Adrenal gland (tissue), 9 donors: ENCODE measurements at regions not wholly inside any gene's neighbourhood (a gene's known extent, or its start where the extent isn't known, plus 50 kb on each side); places are given as distances from the start of the nearest gene placed in this dataset.

Source experiments
- DNase-seq, 7 donors: peaks; one replicate each; pipeline ENCODE4 v3.0.0-alpha.2; 2019 to 2020
- H3K27ac ChIP-seq, 5 donors: fragments of 200-600 bp; sonication (generic) in 4 of 5; 1 replicate in 3 of 5; 2 replicates in 2 of 5; pipeline versions ENCODE4 v1.5.1 to v1.8.0; 2016 to 2020; ENCODE audit warnings: mild to moderate bottlenecking in 1 of 5
- H3K27me3 ChIP-seq: fragments of 200-600 bp; 2 replicates; pipeline ENCODE4 v1.8.0; 2021
- H3K36me3 ChIP-seq, 2 donors: fragments of 200-600 bp; replicated peaks in 1 of 2; 1 replicate in 1 of 2; 2 replicates in 1 of 2; pipeline versions ENCODE4 v1.5.1 to v1.8.0; 2018 to 2022
- H3K4me1 ChIP-seq, 2 donors: fragments of 200-600 bp; replicated peaks in 1 of 2; 1 replicate in 1 of 2; 2 replicates in 1 of 2; pipeline versions ENCODE4 v1.5.1 to v1.8.0; 2018 to 2021
- H3K4me3 ChIP-seq, 4 donors: fragments of 200-600 bp; sonication (generic) in 3 of 4; one replicate each; pipeline ENCODE4 v1.5.1; 2016 to 2018
- H3K9me3 ChIP-seq, 3 donors: fragments of 200-600 bp; sonication (generic) in 1 of 3; replicated peaks in 1 of 3; 1 replicate in 2 of 3; 2 replicates in 1 of 3; pipeline versions ENCODE4 v1.5.1 to v1.8.0; 2016 to 2021
- POLR2A ChIP-seq, 2 donors: fragments of 450-650 bp; IDR thresholded peaks; one replicate each; pipeline ENCODE4 v1.6.1; 2017; ENCODE audit warnings: antibody characterized with exemption in 2 of 2, mild to moderate bottlenecking in 2 of 2, moderate library complexity in 1 of 2
- WGBS, 4 donors: extraction: QIAGEN DNeasy Blood & Tissue Kit in 2 of 4; methylation state at CpG; one replicate each; pipeline versions ENCODE4 v1.1.5 to v1.1.7; 2013 to 2017; 5-methylcytosine and 5-hydroxymethylcytosine counted together
- intact Hi-C, 2 donors: fragments of 100-400 bp; cut with DNase I; formaldehyde crosslinking; loops; one replicate each; pipeline versions ENCODE4 v1.14.1 to v1.15.0; 2022 to 2023
- TF ChIP-seq, protein P1 (sequence below), 6 experiments: fragments of 450-650 bp in 4 of 6; fragments of 200-600 bp in 2 of 6; sonication (generic) in 1 of 6; IDR thresholded peaks; 1 replicate in 5 of 6; 2 replicates in 1 of 6; pipeline versions ENCODE4 v1.5.1 to v1.8.0; 2016 to 2021; ENCODE audit warnings: antibody characterized with exemption in 6 of 6, mild to moderate bottlenecking in 2 of 6, moderate library complexity in 1 of 6
- donor health status: healthy with polysubstance abuse.
- donor health status: Bipolar disorder and iron deficiency.
- donor health status: DM: yes; HTN: yes; CAD: no.
- donor health status: DM: no; HTN: no; CAD: no.
- donor health status: DM: no; HTN: no; CAD: no.

DNA sequence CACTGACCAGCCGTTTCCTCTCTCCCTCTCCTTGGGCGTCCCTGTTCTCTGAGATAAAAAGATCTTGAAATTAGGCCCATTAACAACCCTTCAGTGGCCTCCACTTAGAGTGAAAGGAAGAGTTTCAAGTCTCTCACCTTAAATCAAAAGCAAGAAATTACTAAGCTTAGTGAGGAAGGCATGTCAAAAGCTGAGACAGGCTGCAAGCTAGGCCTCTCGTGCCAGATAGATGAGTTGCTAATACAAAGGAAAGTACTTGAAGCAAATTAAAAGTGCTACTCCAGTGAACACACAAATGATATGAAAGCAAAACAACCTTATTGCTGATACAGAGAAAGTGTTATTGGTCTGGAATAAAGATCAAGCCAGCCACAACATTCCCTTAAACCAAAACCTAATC lies 331.3 kb upstream of the SEMA6A start:
- Histone ChIP-seq H3K36me3 (no peaks in the 10 kb centered on the region), H3K27me3 (no peaks in the 10 kb centered on the region), H3K27ac (no peak overlapping the region), H3K4me3 (no peak overlapping the region), H3K4me1 (no peaks in the 10 kb centered on the region), H3K9me3 (no peaks in the 10 kb centered on the region)
- no peak for DNase-seq
- intact Hi-C loops: no loop called here
- WGBS, 4 donors: 84 to 98% (median 91%) methylated on average over 3 of the region's 3 CpGs
- no peak for TF ChIP-seq POLR2A (IDR thresholded peaks at IDR 0.05)
- TF ChIP-seq, protein P1, sequence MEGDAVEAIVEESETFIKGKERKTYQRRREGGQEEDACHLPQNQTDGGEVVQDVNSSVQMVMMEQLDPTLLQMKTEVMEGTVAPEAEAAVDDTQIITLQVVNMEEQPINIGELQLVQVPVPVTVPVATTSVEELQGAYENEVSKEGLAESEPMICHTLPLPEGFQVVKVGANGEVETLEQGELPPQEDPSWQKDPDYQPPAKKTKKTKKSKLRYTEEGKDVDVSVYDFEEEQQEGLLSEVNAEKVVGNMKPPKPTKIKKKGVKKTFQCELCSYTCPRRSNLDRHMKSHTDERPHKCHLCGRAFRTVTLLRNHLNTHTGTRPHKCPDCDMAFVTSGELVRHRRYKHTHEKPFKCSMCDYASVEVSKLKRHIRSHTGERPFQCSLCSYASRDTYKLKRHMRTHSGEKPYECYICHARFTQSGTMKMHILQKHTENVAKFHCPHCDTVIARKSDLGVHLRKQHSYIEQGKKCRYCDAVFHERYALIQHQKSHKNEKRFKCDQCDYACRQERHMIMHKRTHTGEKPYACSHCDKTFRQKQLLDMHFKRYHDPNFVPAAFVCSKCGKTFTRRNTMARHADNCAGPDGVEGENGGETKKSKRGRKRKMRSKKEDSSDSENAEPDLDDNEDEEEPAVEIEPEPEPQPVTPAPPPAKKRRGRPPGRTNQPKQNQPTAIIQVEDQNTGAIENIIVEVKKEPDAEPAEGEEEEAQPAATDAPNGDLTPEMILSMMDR (IDR thresholded peaks at IDR 0.05): no peak

DNA sequence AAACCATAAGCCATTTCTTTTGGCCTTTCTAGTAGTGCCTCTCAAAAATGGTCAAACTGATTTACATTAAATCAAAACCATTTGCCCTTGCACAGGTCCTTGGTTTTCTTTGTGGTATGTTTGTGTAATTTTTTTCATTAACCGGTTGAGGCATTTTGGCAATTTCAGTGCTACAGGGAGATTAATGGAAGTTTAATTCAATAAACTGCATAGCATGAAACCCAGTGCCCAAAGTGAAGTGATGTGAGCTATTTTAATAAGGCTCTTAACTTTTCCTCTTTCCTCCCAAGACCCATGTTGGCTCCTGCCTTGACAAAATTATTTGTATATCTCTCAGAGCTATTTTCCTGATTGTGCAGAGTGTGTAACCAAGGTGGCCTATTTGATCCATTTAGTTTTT lies 326.2 kb upstream of the SEMA6A start:
- Histone ChIP-seq H3K36me3 (no peaks in the 10 kb centered on the region), H3K4me3 (no peak overlapping the region), H3K27ac (no peak overlapping the region), H3K27me3 (no peaks in the 10 kb centered on the region), H3K4me1 (no peaks in the 10 kb centered on the region), H3K9me3 (peaks cover 0 to 4% (median 0%) of the 10 kb centered on the region in 3 donors)
- no peak for DNase-seq
- TF ChIP-seq POLR2A (IDR thresholded peaks at IDR 0.05): no peak
- TF ChIP-seq, protein P1 (IDR thresholded peaks at IDR 0.05): no peak
- WGBS, 4 donors: 80 to 84% (median 82%) methylated on average over 1 of the region's 1 CpG
- intact Hi-C loops: no loop called here

DNA sequence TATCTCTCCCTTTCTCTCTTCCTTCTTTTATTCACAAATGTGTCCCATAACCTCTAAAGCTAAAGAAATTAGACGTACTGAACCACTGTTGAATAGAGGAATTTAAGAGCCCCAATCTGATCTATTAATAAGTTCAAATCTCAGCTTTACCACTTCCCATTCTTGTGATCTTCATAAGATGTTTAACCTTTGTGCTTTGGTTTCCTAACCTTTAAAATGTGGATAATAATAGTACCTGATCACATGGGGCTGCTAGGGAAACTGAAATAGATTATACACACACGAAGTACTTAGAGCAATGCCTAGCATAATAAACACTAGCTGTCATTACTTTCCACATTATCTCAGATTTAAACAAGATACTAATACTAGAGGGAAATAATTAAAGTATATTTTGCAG lies 324.3 kb upstream of the SEMA6A start:
- TF ChIP-seq, protein P1 (IDR thresholded peaks at IDR 0.05): no peak
- TF ChIP-seq POLR2A (IDR thresholded peaks at IDR 0.05): no peak
- Histone ChIP-seq H3K4me3 (no peak overlapping the region), H3K27me3 (no peaks in the 10 kb centered on the region), H3K9me3 (peaks cover 0 to 4% (median 0%) of the 10 kb centered on the region in 3 donors), H3K4me1 (no peaks in the 10 kb centered on the region), H3K27ac (no peak overlapping the region), H3K36me3 (no peaks in the 10 kb centered on the region)
- intact Hi-C loops: no loop called here
- DNase-seq: no peak
- WGBS, 4 donors: 43 to 52% (median 48%) methylated on average over 2 of the region's 2 CpGs

DNA sequence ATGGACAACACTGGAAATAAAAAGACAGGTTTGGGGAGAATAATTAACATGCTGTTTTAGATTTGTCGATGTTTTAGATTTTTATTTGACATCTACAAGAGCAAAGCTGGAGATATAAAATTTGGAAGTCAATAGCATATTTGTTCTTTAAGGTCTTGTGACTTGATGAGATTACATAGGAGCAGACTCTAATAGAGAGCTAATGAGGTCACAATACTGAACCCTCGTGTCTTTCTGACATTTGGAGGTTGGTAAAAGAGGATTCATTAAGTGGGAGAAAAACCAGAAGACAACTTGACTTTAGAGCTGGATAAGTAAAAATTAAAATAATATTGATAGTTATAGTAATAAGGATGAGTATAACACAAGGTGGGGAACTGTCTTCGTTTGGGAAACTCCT lies 322.7 kb upstream of the SEMA6A start:
- Histone ChIP-seq H3K4me1 (no peaks in the 10 kb centered on the region), H3K4me3 (no peak overlapping the region), H3K9me3 (peaks cover 0 to 4% (median 0%) of the 10 kb centered on the region in 3 donors), H3K27ac (no peak overlapping the region), H3K27me3 (no peaks in the 10 kb centered on the region), H3K36me3 (no peaks in the 10 kb centered on the region)
- TF ChIP-seq, protein P1 (IDR thresholded peaks at IDR 0.05): no peak
- TF ChIP-seq POLR2A (IDR thresholded peaks at IDR 0.05): no peak
- no peak for DNase-seq
- 65 to 88% (median 75%) methylated on average over 3 of the region's 3 CpGs for WGBS, 4 donors
- intact Hi-C loops: no loop called here
